HL-60 (cell line): ENCODE measurements at regions not wholly inside any gene's neighbourhood (a gene's known extent, or its start where the extent isn't known, plus 50 kb on each side); places are given as distances from the start of the nearest gene placed in this dataset.

Source experiments
- GABPA ChIP-seq: IDR thresholded peaks from 2 replicates; pipeline ENCODE4 v1.6.1; 2012; ENCODE audit warnings: low read depth
- POLR2AphosphoS5 ChIP-seq: IDR thresholded peaks from 2 replicates; pipeline ENCODE4 v1.6.1; 2012; ENCODE audit warnings: low read depth
- TF ChIP-seq, protein P1 (sequence below): IDR thresholded peaks from one replicate; pipeline ENCODE4 v1.5.1; 2011; ENCODE audit warnings: low read length, control low read depth, inconsistent platforms; ENCODE audit not compliant: insufficient read depth
- TF ChIP-seq, protein P2 (sequence below): IDR thresholded peaks from 2 replicates; pipeline ENCODE4 v1.6.1; 2012; ENCODE audit warnings: low read depth; ENCODE audit not compliant: insufficient replicate concordance

DNA sequence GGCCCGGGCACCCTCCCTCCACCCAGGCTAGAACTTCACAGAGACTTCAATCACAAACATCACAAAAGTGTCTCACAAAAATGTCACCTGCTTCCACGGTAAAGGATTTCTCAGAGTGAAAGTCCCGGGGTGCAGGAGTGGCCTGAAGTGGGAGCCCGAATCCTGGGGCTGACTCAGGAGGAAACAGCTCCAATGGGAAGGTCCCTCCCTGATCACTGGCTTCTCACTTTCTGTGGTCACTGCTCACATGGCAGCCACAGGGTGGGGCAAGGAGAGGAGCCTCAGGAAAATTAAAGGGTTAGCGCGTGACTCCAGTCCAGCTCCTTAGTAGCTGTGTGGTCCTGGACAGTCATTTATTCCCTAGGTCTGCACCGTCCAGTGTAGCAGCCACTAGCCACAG, 564.5 kb upstream of the B3GAT1 start:
- TF ChIP-seq, protein P1, sequence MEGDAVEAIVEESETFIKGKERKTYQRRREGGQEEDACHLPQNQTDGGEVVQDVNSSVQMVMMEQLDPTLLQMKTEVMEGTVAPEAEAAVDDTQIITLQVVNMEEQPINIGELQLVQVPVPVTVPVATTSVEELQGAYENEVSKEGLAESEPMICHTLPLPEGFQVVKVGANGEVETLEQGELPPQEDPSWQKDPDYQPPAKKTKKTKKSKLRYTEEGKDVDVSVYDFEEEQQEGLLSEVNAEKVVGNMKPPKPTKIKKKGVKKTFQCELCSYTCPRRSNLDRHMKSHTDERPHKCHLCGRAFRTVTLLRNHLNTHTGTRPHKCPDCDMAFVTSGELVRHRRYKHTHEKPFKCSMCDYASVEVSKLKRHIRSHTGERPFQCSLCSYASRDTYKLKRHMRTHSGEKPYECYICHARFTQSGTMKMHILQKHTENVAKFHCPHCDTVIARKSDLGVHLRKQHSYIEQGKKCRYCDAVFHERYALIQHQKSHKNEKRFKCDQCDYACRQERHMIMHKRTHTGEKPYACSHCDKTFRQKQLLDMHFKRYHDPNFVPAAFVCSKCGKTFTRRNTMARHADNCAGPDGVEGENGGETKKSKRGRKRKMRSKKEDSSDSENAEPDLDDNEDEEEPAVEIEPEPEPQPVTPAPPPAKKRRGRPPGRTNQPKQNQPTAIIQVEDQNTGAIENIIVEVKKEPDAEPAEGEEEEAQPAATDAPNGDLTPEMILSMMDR: no peak
- no peak for TF ChIP-seq POLR2AphosphoS5
- TF ChIP-seq, protein P2, sequence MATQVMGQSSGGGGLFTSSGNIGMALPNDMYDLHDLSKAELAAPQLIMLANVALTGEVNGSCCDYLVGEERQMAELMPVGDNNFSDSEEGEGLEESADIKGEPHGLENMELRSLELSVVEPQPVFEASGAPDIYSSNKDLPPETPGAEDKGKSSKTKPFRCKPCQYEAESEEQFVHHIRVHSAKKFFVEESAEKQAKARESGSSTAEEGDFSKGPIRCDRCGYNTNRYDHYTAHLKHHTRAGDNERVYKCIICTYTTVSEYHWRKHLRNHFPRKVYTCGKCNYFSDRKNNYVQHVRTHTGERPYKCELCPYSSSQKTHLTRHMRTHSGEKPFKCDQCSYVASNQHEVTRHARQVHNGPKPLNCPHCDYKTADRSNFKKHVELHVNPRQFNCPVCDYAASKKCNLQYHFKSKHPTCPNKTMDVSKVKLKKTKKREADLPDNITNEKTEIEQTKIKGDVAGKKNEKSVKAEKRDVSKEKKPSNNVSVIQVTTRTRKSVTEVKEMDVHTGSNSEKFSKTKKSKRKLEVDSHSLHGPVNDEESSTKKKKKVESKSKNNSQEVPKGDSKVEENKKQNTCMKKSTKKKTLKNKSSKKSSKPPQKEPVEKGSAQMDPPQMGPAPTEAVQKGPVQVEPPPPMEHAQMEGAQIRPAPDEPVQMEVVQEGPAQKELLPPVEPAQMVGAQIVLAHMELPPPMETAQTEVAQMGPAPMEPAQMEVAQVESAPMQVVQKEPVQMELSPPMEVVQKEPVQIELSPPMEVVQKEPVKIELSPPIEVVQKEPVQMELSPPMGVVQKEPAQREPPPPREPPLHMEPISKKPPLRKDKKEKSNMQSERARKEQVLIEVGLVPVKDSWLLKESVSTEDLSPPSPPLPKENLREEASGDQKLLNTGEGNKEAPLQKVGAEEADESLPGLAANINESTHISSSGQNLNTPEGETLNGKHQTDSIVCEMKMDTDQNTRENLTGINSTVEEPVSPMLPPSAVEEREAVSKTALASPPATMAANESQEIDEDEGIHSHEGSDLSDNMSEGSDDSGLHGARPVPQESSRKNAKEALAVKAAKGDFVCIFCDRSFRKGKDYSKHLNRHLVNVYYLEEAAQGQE: no peak
- no peak for TF ChIP-seq GABPA
